Neural progenitor cell (in vitro differentiated cells): ENCODE measurements at regions not wholly inside any gene's neighbourhood (a gene's known extent, or its start where the extent isn't known, plus 50 kb on each side); places are given as distances from the start of the nearest gene placed in this dataset.
"Not testable (repeated sequence)": the region's sequence is repeated elsewhere in the genome, so short reads cannot be mapped to it uniquely, and the experiment has no call there.

ENCODE experiments used
- CTCF ChIP-seq: fragments of 200-600 bp; sonication (generic); IDR thresholded peaks from 2 replicates; pipeline ENCODE4 v1.5.1; 2017; ENCODE audit warnings: antibody characterized with exemption, mild to moderate bottlenecking
- EZH2 ChIP-seq: fragments of 200-600 bp; sonication (generic); IDR thresholded peaks from 2 replicates; pipeline ENCODE4 v1.6.1; 2017; ENCODE audit warnings: antibody characterized with exemption, mild to moderate bottlenecking, moderate library complexity
- EZH2phosphoT487 ChIP-seq: fragments of 200-600 bp; sonication (generic); IDR thresholded peaks from 2 replicates; pipeline ENCODE4 v1.6.1; 2017; ENCODE audit warnings: antibody characterized with exemption

DNA sequence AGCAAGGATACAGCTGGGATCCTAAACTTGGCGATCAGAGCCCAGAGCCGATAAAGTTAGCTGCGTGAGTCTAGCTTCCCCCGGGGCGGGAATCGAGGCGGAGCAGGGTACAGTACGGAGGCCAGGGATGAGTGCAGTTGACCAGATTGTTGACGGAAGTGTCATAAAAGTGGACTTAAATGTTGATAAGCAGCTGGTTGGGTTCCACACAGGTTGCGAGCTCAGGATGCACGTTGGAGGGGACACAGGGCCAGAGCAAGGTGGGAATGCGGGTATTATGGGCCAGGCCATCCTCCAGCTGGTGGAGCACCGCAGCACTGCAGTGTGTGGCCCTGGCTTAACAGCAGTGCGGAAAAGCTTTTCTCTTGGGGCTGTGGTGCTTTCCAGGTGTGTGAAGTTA is 76.0 kb upstream of the PZP start:
- TF ChIP-seq CTCF, EZH2phosphoT487, EZH2: not testable (repeated sequence)
